MM.1S (cell line): ENCODE measurements at regions not wholly inside any gene's neighbourhood (a gene's known extent, or its start where the extent isn't known, plus 50 kb on each side); places are given as distances from the start of the nearest gene placed in this dataset.

Experiments
- DNase-seq: peaks from one replicate; pipeline ENCODE4 v3.0.0-alpha.2; 2015
- H2AFZ ChIP-seq: fragments of 300-600 bp; sonication (generic); 2 replicates; pipeline ENCODE4 v1.6.0; 2016; ENCODE audit warnings: antibody characterized with exemption, low read length
- H3F3A ChIP-seq: fragments of 300-600 bp; sonication (generic); 2 replicates; pipeline ENCODE4 v1.6.1; 2016; ENCODE audit warnings: mild to moderate bottlenecking, antibody characterized with exemption, low read length, moderate library complexity, mixed read lengths; ENCODE audit not compliant: insufficient read depth
- H3K27ac ChIP-seq: fragments of 300-600 bp; sonication (generic); 2 replicates; pipeline ENCODE4 v1.5.1; 2016; ENCODE audit warnings: mild to moderate bottlenecking, low read length
- H3K27me3 ChIP-seq: fragments of 300-600 bp; sonication (generic); replicated peaks from 2 replicates; pipeline ENCODE4 v1.6.0; 2016; ENCODE audit warnings: low read length; ENCODE audit not compliant: insufficient read depth
- H3K36me3 ChIP-seq: fragments of 300-600 bp; sonication (generic); replicated peaks from 2 replicates; pipeline ENCODE4 v1.6.1; 2016; ENCODE audit warnings: mild to moderate bottlenecking, low read length, mixed read lengths; ENCODE audit not compliant: insufficient read depth
- H3K4me1 ChIP-seq: fragments of 300-600 bp; sonication (generic); 2 replicates; pipeline ENCODE4 v1.6.1; 2016; ENCODE audit warnings: low read length, mixed read lengths
- H3K4me2 ChIP-seq: fragments of 300-600 bp; sonication (generic); 2 replicates; pipeline ENCODE4 v1.6.0; 2016; ENCODE audit warnings: low read depth, low read length
- H3K4me3 ChIP-seq: fragments of 300-600 bp; sonication (generic); 2 replicates; pipeline ENCODE4 v1.5.1; 2016; ENCODE audit warnings: low read length, mixed read lengths
- H3K79me2 ChIP-seq: fragments of 300-600 bp; sonication (generic); 2 replicates; pipeline ENCODE4 v1.6.1; 2016; ENCODE audit warnings: mixed run types, low read length, mixed read lengths
- H3K9ac ChIP-seq: fragments of 300-600 bp; sonication (generic); 2 replicates; pipeline ENCODE4 v1.6.1; 2016; ENCODE audit warnings: low read length, mixed read lengths
- H3K9me2 ChIP-seq: fragments of 300-600 bp; sonication (generic); replicated peaks from 2 replicates; pipeline ENCODE4 v1.6.1; 2016; ENCODE audit warnings: mild to moderate bottlenecking, low read length, mixed read lengths; ENCODE audit not compliant: insufficient read depth
- H3K9me3 ChIP-seq: fragments of 300-600 bp; sonication (generic); replicated peaks from 2 replicates; pipeline ENCODE4 v1.6.1; 2016; ENCODE audit warnings: mild to moderate bottlenecking, low read length, mixed read lengths; ENCODE audit not compliant: insufficient read depth
- H4K20me1 ChIP-seq: fragments of 300-600 bp; sonication (generic); 2 replicates; pipeline ENCODE4 v1.6.1; 2016; ENCODE audit warnings: mild to moderate bottlenecking, low read length, moderate library complexity, mixed read lengths; ENCODE audit not compliant: insufficient read depth
- CTCF ChIP-seq: fragments of 300-600 bp; sonication (generic); IDR thresholded peaks from 2 replicates; pipeline ENCODE4 v1.5.1; 2016; ENCODE audit warnings: antibody characterized with exemption, low read length, mixed read lengths
- EZH2 ChIP-seq: fragments of 300-600 bp; sonication (generic); optimal IDR thresholded peaks from 2 replicates; pipeline ENCODE3; 2017; ENCODE audit warnings: low read depth, mild to moderate bottlenecking, antibody characterized with exemption, low read length, mixed read lengths
- EZH2phosphoT487 ChIP-seq: fragments of 300-600 bp; sonication (generic); IDR thresholded peaks from 2 replicates; pipeline ENCODE4 v1.6.1; 2018; ENCODE audit warnings: antibody characterized with exemption, low read length

GRCh38 chr11:92698742-92699141, 270.7 kb upstream of the MTNR1B start:
- no peaks in the 10 kb centered on the region for H3K9me2 ChIP-seq
- TF ChIP-seq CTCF (no peak), EZH2 (no peak), EZH2phosphoT487 (no peak)
- no peak overlapping the region for H3K27ac ChIP-seq
- no peaks in the 10 kb centered on the region for H3K9me3 ChIP-seq
- no peak overlapping the region for H3K4me2 ChIP-seq
- H3K4me3 ChIP-seq = no peak overlapping the region
- no peak overlapping the region for H2AFZ ChIP-seq
- no peaks in the 10 kb centered on the region for H3F3A ChIP-seq
- no peak overlapping the region for H3K9ac ChIP-seq
- no peaks in the 10 kb centered on the region for H3K36me3 ChIP-seq
- H3K27me3 ChIP-seq = no peaks in the 10 kb centered on the region
- H3K79me2 ChIP-seq = no peaks in the 10 kb centered on the region
- H3K4me1 ChIP-seq = no peaks in the 10 kb centered on the region
- no peak for DNase-seq
- H4K20me1 ChIP-seq = no peaks in the 10 kb centered on the region

- Histone ChIP-seq H3K9me2 (no peaks in the 10 kb centered on the region), H3K4me1 (no peaks in the 10 kb centered on the region), H2AFZ (no peak overlapping the region), H3K36me3 (no peaks in the 10 kb centered on the region), H3K27ac (no peak overlapping the region), H4K20me1 (no peaks in the 10 kb centered on the region), H3K27me3 (no peaks in the 10 kb centered on the region), H3K4me2 (no peak overlapping the region), H3F3A (no peaks in the 10 kb centered on the region), H3K79me2 (no peaks in the 10 kb centered on the region), H3K9ac (no peak overlapping the region), H3K9me3 (no peaks in the 10 kb centered on the region), H3K4me3 (no peak overlapping the region)
- no peak for TF ChIP-seq EZH2phosphoT487
- TF ChIP-seq EZH2 = no peak
- TF ChIP-seq CTCF = no peak
- DNase-seq = no peak
Observed at GRCh38 chr11:92702037-92702804, 267.2 kb upstream of the MTNR1B start.

- Histone ChIP-seq H3K27ac (no peak overlapping the region), H3K4me2 (no peak overlapping the region), H3K9ac (no peak overlapping the region), H4K20me1 (no peaks in the 10 kb centered on the region), H3K9me2 (no peaks in the 10 kb centered on the region), H2AFZ (no peak overlapping the region), H3K9me3 (no peaks in the 10 kb centered on the region), H3K4me3 (no peak overlapping the region), H3K4me1 (no peaks in the 10 kb centered on the region), H3K36me3 (no peaks in the 10 kb centered on the region), H3F3A (no peaks in the 10 kb centered on the region), H3K79me2 (no peaks in the 10 kb centered on the region), H3K27me3 (no peaks in the 10 kb centered on the region)
- TF ChIP-seq EZH2 (no peak), CTCF (no peak)
- no peak for DNase-seq
Observed at GRCh38 chr11:92702805-92703448, 266.5 kb upstream of the MTNR1B start.
